ENCODE measurements at regions not wholly inside any gene's neighbourhood (a gene's known extent, or its start where the extent isn't known, plus 50 kb on each side); places are given as distances from the start of the nearest gene placed in this dataset.

DNA sequence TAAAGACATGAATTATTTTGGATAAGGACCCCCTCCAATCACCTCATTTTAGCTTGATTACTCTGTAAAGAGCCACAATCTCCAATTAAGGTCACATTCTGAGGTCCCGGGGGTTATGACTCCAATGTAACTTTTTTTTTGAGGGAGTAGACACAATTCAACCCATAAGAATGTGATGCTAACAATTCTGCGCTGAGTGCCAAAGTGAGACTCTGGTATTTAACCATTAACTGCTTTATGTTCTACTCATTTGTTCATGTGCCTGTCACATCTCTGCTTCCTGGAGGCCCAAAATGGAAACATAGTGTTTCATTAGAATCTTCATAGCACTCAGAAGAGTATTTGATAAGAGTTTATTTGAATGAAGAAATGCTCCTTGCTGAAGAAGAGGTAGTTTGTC is 234.8 kb downstream of the CPE start:
- DNase-seq = no peak

DNA sequence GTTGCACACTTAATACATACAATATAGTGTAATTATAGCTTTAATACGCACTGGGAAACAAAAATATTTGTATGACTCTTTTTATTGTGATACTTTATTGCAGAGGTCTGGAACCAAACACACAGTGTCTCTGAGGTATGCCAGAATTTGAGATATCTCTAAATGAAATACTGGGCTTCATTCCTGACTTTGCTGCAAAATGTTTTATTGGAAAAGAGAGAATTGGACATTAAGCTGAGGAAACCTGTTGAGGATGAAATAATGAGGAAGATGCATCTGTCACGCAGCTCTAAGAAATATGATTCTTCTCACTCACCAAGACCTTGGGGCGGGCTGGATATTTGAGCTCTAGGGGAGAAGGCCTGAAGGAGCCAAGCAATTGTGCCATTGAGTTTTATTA is 242.1 kb downstream of the CPE start:
- DNase-seq = no peak

DNA sequence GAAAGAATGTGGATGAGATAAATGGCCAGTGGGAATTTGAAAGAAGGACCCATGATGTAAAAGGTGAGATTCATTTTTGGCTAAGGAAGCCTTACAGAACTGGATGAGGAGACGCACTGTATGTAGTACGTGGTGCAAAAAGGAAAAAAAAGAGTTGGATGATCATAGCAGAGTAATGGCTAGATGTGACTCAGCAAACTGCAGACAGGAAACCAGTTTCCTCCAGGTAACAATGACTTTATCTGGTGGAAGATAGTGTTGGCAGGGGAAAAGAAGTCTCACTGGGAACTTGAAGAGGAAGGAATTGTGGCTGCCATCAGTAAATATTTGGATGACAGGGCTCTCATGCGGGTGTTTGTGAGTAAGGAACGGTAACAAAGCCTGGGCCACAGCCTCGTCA is 243.2 kb downstream of the CPE start:
- no peak for DNase-seq

DNA sequence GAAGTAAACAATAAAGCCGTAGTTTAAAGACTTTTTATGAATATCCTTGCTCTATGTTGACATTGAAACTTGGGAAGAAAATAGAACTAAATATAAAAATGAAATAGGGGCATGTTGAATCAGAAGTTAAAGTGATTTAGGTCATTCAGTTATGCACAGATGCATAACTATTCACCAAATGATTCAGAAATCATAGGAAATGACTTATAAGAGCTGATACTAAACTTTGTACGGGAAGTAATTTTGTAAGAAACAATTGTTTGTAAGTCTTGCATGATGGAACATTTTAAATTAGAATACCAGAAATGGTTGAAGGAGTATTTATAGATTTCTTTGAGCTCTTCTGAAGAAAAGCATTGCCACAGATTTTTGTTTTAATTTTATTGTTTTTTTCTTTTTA is 246.5 kb downstream of the CPE start:
- no peak for DNase-seq

DNA sequence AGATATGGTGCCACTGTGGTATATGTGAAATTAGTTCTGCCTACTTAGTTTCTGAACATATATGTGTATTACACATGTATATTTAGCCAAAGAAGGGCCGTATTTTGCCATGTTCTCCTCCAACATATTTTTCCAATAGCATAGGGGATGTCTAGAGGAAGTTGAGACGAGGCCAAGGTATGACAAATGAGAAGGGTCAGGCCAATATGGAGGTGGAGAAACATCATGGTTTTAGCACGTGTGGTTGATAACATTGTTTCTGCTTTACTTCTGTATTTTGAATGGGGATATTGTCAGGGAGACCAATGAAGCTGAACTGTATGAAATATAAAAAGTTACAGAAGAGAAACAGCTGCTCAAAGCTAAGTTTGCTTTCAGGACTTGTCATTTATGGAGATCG is 246.7 kb upstream of the TLL1 start:
- no peak for DNase-seq

DNA sequence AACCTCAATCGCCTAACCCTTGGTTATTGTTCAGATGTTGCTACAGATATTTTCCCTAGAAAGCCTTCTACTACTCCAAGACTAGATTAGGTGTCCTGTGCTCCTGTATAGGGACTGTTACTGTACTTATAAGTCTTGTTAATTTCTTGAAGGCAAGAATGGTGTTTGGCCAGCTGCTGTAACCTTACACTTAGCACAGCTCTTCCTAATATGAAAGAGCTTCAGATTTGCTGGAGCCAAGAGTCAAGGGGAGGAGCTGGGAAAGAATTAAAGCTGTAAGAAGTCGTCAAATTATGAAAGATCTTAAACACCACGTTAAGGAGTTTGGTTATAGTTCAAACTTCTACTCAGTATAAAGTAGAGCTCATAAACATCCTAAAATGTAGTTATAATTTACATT is 245.9 kb upstream of the TLL1 start:
- no peak for DNase-seq

DNA sequence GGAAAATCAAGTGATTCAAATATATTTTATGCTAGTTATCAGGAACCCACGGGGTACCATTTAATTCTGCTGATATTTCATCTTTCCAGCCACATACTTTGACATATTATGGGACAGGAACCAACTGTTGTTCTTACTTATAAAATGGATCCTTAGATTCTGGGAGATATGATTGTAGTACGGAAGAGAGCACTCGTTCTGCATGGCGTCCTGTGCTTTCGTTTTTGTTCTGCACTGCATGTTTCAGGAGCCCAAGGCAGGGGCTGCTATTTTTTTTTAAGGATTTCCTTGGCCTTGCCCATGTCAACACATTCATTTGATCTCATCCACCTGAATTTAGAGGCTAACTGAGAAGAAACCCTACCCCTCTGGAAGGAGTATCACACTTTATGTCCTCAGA is 245.5 kb upstream of the TLL1 start:
- DNase-seq = no peak

DNA sequence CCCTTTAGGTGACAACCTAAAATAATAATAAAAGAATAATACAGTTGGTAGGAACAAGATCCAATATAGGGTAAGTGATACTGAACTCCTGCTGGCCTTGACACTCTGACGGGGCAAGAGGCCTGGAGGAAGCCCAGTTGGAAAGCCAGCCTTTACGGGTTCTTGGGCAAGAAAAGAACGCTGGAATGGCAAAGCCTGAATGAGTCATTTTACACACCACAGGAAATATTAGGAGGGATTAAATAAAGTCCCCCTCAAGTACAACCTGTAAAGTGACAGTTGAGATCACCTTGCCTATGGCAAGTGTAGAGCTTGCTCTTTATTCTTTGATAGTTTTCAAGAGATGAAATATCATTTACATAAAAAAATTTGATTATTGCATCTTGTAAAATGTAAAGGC is 244.5 kb upstream of the TLL1 start:
- DNase-seq = no peak

DNA sequence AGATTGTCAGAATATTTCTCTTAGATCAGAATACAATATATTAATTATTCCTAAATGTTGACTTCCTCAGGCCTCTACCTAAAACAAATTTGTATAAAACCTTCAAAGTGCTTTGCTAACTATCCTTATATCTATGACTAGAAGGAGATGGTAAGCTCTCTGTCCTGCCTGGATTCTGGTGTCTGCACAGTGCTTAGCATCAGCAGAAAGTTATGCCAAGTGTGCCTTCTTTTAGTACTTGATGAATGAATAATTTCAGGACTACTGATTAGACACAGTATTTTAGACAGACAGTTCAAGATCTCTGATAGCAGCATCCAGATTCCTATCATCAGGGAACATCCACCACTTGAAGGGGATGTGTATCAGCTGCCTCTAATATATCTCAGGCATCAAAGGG is 242.4 kb upstream of the TLL1 start:
- DNase-seq = no peak

DNA sequence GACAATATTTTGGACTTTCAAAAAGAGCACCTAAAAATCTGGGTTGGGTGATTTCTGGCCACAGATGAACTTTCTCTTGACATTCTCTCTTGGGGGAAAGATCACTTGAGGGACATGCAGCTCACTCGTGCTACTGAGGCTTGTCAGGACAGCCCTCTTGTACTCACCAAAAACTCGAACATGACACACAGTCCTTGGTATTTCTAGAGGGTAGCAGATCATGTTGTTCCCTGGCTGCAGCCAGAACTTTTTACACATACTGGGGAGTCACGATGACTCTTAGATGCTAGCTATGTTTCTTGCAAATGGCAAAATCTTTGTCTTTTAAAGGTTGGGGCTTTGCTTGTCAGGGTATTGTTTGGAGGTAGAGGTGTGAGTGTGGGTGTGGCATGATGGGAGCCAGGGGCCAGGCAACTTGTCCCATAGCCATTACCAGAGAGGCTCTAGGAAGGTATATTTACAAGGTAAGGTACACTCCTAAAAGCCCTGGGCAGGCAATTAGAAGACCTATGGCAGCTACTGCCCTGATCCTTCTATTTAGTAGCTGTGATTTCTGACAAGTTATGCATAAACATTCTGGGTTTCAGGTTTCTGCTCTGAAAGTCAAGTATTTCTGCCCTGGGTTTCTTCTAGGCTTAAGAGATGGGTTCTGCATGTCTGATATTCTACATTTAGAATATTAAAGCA is 241.7 kb upstream of the TLL1 start:
- DNase-seq = no peak

DNA sequence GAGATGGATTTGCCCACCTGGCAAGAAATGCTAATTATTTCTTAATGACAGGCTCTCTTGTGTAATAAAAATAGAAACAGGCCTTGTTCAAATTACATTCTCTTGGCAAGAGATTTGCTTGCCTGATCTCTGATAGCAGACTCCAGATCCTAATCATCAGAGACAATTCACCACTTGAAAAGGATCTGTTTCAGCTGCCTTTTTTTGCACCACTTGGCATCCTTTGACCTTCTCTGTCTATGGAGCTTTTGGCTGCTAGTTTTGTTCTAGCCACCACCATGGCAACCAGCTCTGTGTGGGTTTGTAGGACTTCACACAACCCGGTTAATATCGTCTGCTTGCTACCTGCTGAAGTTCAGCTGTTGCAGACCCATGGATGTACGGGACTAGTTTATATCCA is 241.1 kb upstream of the TLL1 start:
- DNase-seq = peak; percentile 79

DNA sequence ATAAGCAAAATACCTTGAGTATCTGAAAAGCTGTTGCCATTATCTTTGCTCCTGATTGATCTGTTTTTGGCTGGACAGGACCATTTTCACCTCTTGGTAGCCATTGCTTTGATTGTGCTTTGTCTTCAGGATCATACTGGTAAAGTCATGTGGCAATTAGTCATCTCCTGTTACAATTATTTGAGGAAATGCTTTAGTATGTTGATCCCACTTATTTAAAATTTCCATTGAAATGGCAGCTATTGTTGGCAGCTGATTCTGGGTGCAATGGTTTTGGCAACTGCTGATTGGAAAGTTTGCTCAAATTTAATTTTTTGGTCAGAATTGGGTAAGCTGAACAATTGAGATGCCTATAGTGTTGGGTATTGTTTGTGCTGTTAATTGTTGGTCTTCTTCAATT is 238.3 kb upstream of the TLL1 start:
- no peak for DNase-seq

DNA sequence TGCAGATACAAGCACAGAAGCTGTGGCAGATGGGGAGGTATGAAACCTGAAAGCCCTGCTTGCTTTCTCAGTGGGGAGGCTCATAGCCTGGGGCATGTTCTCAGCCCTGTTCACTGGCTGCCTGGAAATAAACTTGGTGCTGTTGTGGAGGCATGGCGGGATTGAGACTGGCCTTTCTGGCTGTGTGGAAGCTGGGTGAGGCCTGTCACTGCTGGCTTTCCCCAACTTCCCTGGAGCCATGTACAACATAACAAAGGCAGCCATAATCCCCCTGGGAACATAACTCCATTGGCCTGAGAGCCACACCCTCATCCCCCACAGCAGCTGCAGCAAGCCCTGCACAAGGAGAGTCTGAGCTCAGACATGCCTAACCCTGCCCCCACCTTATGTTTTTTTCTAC is 237.7 kb upstream of the TLL1 start:
- DNase-seq = peak; percentile 1

DNA sequence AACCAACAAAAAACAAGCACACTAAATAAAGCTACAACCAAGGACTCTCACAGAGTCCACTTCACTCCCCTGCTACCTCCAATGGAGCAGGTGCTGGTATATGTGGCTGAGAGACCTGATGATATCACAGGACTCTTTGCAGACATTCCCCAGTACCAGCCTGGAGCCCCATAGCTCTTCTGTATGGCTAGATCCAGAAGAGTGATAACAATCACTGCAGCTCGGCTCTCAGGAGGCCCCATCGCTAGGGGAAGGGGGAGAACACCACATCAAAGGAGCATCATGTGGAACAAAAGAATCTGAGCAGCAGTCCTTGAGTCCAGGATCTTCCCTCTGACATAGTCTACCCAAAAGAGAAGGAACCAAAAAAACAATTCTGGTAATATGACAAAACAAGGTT is 237.1 kb upstream of the TLL1 start:
- no peak for DNase-seq

DNA sequence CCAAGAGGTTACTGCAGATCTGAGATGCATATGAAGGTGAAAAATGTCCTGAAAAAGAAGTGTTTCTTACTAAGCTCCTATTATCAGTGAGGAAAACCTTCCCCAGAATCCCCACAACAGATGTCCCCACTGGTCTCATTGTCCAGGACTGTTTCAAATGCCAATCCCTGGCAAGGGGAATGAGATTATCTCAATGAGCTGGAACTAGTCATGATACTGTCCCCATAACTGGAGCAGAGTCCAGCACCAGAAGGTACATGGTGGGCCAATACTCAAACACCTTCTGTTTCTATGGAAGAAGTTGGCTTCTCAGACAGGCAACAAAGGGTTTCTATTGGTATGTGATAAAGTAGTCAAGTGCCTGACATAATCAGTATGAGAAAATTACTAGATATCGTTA is 221.1 kb upstream of the TLL1 start:
- no peak for DNase-seq

DNA sequence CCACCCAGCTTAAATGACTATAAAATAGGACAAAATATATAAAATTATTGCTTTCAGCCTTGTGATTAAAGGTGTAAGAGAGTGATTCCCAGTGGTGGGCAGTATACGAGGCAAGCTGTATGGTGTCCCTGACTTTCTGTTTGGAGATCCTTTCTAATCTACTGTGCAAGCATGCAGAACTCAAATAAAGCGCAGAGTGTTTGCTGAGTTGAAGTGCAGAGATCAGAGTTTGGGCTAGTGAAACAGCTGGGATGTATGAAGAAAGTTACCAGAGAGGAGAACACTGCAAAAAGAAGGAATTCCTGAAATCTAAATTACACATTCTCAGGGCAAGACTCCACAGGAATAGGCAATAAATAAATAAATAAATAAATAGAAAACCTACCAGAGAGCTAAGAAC is 218.5 kb upstream of the TLL1 start:
- no peak for DNase-seq

DNA sequence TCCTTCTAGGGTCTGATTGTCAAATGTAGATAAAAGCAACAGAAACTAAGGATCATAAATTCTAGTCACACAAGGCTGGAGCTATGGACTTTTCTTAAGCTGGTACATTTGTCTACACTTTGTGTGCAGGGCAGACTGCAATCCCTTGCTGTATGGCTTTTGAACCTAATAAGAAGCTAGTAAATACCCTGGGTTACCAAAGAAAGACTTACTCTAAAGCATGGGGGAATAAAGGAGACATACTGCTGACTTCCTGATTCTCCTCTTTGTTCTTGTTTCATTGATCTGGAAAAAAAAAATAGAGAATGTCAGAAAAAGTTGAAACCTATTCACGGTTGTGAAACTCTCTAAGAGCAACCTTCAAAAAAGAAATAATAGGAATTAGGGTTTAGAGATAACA is 216.6 kb upstream of the TLL1 start:
- no peak for DNase-seq

DNA sequence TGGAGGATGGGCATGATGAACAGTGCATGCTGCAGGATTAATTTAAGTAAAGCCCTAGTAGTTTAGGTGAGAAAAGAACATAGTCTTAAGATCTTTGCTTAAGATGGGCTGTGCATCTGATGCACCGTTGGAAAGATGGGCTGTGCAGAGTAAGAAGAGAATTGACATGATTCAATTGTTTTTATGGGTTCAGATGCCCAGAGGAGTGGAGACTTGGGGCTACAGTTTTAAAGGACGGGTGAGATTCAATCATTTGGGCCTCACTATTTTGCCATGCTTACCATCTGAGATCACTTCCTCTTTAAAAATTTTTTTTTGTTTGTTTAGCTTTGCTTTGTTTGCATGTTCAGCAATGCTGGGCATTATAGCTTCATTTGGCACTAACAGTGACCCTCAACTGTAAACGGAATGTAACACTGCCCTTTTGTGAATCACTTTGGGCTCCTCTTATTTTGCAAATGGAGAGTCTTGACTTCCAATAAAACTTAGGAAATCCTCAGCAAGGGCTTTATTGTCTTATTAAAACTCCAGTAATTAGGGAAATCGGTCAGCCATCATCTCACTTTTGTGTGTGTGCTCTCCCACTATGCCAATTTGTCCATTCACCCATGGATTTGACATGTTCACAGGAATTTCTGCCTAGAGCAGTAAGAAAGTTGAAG is 216.1 kb upstream of the TLL1 start:
- no peak for DNase-seq

DNA sequence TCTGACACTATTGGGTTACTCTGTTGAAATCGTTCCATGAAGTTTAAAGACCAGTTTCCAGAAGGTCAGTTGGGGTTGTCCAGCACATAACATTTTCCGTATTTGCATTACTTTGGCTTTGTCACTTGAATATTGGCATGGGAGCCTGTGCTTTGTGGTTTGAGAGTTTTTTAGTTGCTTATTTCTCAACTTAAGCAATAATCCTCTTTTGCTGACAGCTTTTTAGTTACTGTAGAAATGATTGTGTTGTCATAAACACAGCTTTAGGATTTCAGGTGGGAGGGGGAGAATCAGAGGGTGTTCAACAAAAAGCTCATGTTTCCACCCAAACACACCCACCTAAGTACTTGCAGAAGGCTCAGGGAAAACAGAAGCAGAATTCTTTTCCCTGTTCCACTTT is 210.7 kb upstream of the TLL1 start:
- DNase-seq = no peak

DNA sequence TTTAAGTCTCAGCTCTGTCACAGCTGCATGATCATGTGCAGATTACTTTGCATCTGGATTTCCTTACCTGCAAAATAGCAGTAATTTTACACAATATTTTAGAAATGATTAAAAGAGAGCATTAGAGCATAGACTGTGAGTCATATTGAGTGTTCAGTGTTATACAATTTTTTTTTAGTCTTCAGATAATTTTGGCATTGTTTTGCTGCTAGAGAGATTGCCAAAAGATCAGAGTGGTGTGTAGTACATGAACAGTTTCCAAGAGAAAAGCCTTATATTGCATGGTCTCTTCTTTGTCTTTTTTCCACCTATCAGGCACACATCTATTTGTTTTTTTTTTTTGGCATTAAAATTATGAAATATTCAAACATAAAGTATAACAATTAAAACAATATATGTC is 209.6 kb upstream of the TLL1 start:
- no peak for DNase-seq

DNA sequence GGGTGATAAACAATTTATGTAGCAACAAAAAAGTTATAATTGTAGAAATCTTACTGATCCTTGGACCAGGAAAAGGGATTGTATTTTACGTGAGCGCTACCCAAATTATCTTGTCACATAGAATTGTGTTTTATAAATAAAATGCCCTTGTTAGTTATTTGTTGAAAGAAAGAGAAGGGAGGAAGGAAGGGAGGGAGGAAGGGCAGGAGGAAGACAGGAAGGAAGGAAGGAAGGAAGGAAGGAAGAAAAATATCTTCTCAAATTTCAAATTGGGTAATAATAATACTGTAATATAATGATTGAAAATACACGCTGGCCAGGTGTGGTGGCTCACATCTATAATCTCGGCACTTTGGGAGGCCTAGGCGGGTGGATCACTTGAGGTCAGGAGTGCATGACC is 206.2 kb upstream of the TLL1 start:
- no peak for DNase-seq

DNA sequence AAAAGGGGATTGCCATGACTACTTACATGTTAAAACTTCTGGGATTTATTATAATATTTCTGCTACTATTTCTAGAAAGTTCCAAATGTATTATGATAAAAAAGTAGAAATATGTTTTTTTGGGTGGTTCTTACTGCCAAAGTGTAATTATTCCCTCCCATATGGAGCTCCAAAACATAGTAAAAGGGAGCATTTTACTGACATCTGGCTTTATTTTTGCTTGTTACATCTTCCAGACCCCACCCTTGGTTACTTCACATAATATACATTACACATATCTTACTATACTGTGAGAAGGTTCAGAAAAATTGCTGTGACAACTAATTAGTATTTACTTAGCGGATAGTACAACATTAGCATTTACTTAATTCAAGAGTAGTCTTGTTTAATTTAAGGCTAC is 205.1 kb upstream of the TLL1 start:
- no peak for DNase-seq

DNA sequence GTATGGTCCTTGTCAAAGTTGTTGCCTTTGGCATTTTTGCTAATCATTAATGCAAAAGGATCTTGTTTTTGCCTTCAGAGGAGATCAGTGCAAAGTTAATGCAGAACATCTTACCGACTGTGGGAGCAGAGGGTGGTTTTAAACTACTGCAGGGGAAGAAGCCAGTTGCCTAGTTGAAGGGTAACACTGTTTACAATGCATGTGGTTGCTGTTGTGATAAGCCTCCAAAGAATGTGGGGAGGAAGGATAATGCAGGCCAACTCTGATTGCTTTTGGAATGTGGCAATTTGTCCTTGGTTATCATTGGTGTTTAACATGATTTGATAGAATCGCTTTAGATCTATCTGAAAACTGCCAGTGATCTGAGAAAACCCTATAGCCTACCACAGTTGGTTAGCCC is 204.3 kb upstream of the TLL1 start:
- DNase-seq = no peak

DNA sequence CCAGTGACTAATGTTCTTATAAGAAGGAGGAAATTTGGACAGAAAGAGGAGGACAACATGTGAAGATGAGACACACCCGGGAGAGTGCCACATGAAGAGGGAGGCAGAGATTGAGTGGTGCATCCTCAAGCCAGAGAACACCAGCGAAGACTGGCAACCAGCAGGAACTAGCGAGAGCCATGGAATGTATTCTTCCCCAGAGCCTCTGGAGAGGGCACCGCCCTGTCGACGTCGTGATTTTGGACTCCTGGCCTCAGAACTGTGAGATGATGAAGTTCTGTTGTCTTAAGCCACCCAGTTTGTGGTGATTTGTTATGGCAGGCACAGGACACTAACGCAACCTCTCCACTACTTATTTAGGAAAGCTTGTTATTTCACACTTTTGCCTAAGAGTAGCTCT is 196.0 kb upstream of the TLL1 start:
- no peak for DNase-seq

DNA sequence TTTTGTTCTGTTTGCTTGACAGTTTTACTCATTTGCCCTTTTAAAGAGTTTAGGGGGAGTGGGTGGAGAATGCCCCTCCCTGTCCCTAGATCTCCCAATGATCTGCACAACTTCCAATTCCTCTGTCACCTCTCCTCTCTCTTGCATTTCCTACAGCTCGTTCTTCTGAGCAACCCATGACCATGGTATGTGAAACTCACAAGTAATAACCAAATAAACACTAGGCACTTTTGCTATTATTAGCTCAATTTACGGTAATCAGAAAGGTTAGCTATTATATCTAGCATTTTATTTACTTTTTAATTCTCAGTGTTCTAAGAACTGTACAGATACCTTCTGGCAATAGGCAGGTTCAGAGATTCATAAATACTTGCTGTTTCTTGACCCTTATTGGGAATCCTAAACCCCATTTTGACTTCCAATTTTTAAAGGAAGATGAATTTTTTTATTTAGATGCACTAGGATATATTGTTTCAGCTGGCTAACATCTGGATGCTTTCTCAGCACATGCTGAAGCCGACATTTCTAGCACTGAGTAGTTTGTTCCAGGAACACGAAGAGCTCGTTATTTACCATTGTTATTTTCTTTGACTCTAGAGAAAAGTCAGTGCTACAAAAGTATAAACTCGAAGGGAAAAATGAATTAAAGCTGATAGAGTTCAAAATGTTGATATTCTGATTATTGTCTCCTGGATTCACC is 194.7 kb upstream of the TLL1 start:
- DNase-seq = no peak
